Suprapubic skin (tissue), 4 donors: ENCODE measurements at regions not wholly inside any gene's neighbourhood (a gene's known extent, or its start where the extent isn't known, plus 50 kb on each side); places are given as distances from the start of the nearest gene placed in this dataset.

ENCODE experiments used
- DNase-seq, 2 donors: peaks; one replicate each; pipeline ENCODE4 v3.0.0-alpha.2; 2019; ENCODE audit warnings: low spot score in 2 of 2
- H3K27ac ChIP-seq: fragments of 200-600 bp; sonication (generic); one replicate; pipeline ENCODE4 v1.5.1; 2019
- H3K27me3 ChIP-seq: fragments of 200-600 bp; sonication (generic); one replicate; pipeline ENCODE4 v1.5.1; 2019
- H3K36me3 ChIP-seq: fragments of 200-600 bp; sonication (generic); one replicate; pipeline ENCODE4 v1.5.1; 2019
- H3K4me1 ChIP-seq: fragments of 200-600 bp; sonication (generic); one replicate; pipeline ENCODE4 v1.5.1; 2019
- H3K4me3 ChIP-seq: fragments of 200-600 bp; sonication (generic); one replicate; pipeline ENCODE4 v1.5.1; 2019; ENCODE audit warnings: mild to moderate bottlenecking
- H3K9me3 ChIP-seq: fragments of 200-600 bp; sonication (generic); one replicate; pipeline ENCODE4 v1.5.1; 2019
- CTCF ChIP-seq, 2 donors: fragments of 200-600 bp in 1 of 2; fragments of 450-650 bp in 1 of 2; sonication (generic) in 1 of 2; IDR thresholded peaks; one replicate each; pipeline ENCODE4 v1.5.1; 2016 to 2019; ENCODE audit warnings: antibody characterized with exemption in 2 of 2, mild to moderate bottlenecking in 1 of 2, moderate library complexity in 1 of 2
- EP300 ChIP-seq: sonication (generic); formaldehyde crosslinking; IDR thresholded peaks from one replicate; pipeline ENCODE4 v1.6.1; 2017; ENCODE audit warnings: antibody characterized with exemption
- POLR2A ChIP-seq, 2 donors: fragments of 450-650 bp; IDR thresholded peaks; one replicate each; pipeline ENCODE4 v1.6.1; 2017; ENCODE audit warnings: antibody characterized with exemption in 2 of 2, mild to moderate bottlenecking in 2 of 2, moderate library complexity in 2 of 2
- POLR2AphosphoS5 ChIP-seq, 3 donors: sonication (generic); formaldehyde crosslinking; IDR thresholded peaks; one replicate each; pipeline ENCODE4 v1.6.1; 2017; ENCODE audit warnings: antibody characterized with exemption in 3 of 3
- WGBS: methylation state at CpG from one replicate; pipeline ENCODE4 v1.1.5; 2018; 5-methylcytosine and 5-hydroxymethylcytosine counted together

GRCh38 chr20:7463290-7463689 is 477.0 kb downstream of the HAO1 start:
- Histone ChIP-seq H3K4me1 (no peaks in the 10 kb centered on the region), H3K4me3 (no peak overlapping the region), H3K27ac (no peak overlapping the region), H3K36me3 (no peaks in the 10 kb centered on the region), H3K27me3 (no peaks in the 10 kb centered on the region), H3K9me3 (no peaks in the 10 kb centered on the region)
- TF ChIP-seq CTCF (IDR thresholded peaks at IDR 0.05) (no peak), POLR2A (IDR thresholded peaks at IDR 0.05) (no peak), POLR2AphosphoS5 (IDR thresholded peaks at IDR 0.05) (no peak), EP300 (no peak)
- 75% methylated on average over 1 of the region's 1 CpG for WGBS
- DNase-seq, result no peak

DNA sequence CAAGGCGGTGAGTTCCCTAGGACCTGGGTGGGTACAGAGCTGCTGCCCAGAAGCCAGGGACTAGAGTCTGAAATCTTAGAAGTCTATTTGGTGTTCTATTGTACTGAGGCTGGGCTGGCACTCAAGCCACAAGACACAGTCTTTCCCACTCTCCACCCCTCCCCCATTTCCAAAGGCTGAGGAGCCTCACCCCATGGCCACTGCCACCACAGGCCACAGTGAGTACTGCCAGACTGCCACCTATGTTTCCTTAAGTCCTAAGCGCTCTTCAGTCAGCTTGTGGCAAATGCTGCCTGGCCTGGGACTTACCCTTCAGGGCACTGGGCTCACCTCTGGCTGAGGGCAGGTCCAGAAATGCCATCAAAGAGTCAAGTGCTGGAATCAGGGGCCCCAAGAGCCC is 469.3 kb downstream of the HAO1 start:
- no peaks in the 10 kb centered on the region for H3K4me1 ChIP-seq
- no peak overlapping the region for H3K4me3 ChIP-seq
- no peaks in the 10 kb centered on the region for H3K9me3 ChIP-seq
- no peaks in the 10 kb centered on the region for H3K27me3 ChIP-seq
- 50% methylated on average over 2 of the region's 2 CpGs for WGBS
- H3K36me3 ChIP-seq, result no peaks in the 10 kb centered on the region
- no peak overlapping the region for H3K27ac ChIP-seq
- no peak for DNase-seq
- no peak for TF ChIP-seq POLR2AphosphoS5 (IDR thresholded peaks at IDR 0.05)
- no peak for TF ChIP-seq CTCF (IDR thresholded peaks at IDR 0.05)
- TF ChIP-seq EP300, result no peak
- TF ChIP-seq POLR2A (IDR thresholded peaks at IDR 0.05), result no peak

DNA sequence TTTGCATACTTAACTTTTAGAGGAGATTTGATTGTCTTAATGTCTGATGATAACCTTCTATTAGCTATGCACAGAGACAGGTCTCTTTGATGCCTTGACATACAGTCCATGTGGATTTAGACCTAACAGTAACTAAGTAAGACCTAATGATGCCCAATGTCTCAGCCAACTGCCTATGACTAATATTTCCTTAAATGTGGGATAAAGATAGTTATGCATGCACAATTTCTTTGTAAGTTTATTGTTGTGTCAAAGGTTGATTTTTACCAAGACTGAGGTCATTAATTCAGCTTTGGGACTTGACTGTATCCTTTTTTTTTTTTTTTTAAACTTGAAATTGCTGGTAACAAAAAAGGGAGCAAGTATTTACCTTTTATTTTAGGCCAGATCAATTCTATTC is 450.0 kb downstream of the HAO1 start:
- Histone ChIP-seq H3K36me3 (no peaks in the 10 kb centered on the region), H3K9me3 (no peaks in the 10 kb centered on the region), H3K4me3 (no peak overlapping the region), H3K4me1 (no peaks in the 10 kb centered on the region), H3K27ac (no peak overlapping the region), H3K27me3 (no peaks in the 10 kb centered on the region)
- TF ChIP-seq POLR2A (IDR thresholded peaks at IDR 0.05) (no peak), EP300 (no peak), POLR2AphosphoS5 (IDR thresholded peaks at IDR 0.05) (no peak), CTCF (IDR thresholded peaks at IDR 0.05) (no peak)
- no peak for DNase-seq

- H3K4me1 ChIP-seq, result no peaks in the 10 kb centered on the region
- H3K9me3 ChIP-seq, result no peaks in the 10 kb centered on the region
- H3K27me3 ChIP-seq, result no peaks in the 10 kb centered on the region
- no peaks in the 10 kb centered on the region for H3K36me3 ChIP-seq
- no peak overlapping the region for H3K4me3 ChIP-seq
- 73% methylated on average over 3 of the region's 3 CpGs for WGBS
- TF ChIP-seq POLR2AphosphoS5 (IDR thresholded peaks at IDR 0.05) (no peak), EP300 (no peak), CTCF (IDR thresholded peaks at IDR 0.05) (no peak), POLR2A (IDR thresholded peaks at IDR 0.05) (no peak)
- no peak overlapping the region for H3K27ac ChIP-seq
- no peak for DNase-seq
Observed at GRCh38 chr20:7492257-7492656, 448.0 kb downstream of the HAO1 start.

DNA sequence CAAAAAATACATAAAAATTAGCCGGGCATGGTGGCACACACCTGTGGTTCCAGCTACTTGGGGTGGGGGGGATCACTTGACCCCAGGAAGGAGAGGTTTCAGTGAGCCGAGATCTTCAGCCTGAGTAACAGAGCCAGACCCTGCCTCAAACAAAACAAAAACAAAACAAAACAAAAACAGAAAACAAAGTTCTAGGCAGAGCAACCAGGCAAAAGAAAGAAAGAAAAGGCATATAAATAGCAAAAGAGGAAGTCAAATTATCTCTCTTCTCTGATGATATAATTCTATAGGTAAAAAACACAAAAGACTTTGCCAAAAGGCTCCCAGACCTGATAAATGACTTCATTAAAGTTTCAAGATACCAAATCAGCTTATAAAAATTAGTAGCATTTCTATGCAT is 446.9 kb downstream of the HAO1 start:
- no peak for DNase-seq
- no peaks in the 10 kb centered on the region for H3K36me3 ChIP-seq
- H3K27ac ChIP-seq, result no peak overlapping the region
- no peak overlapping the region for H3K4me3 ChIP-seq
- no peaks in the 10 kb centered on the region for H3K9me3 ChIP-seq
- no peaks in the 10 kb centered on the region for H3K4me1 ChIP-seq
- WGBS, result 97% methylated on average over 2 of the region's 2 CpGs
- no peaks in the 10 kb centered on the region for H3K27me3 ChIP-seq
- TF ChIP-seq EP300, result no peak
- no peak for TF ChIP-seq CTCF (IDR thresholded peaks at IDR 0.05)
- TF ChIP-seq POLR2A (IDR thresholded peaks at IDR 0.05), result no peak
